ENCODE measurements at regions not wholly inside any gene's neighbourhood (a gene's known extent, or its start where the extent isn't known, plus 50 kb on each side); places are given as distances from the start of the nearest gene placed in this dataset.

DNA sequence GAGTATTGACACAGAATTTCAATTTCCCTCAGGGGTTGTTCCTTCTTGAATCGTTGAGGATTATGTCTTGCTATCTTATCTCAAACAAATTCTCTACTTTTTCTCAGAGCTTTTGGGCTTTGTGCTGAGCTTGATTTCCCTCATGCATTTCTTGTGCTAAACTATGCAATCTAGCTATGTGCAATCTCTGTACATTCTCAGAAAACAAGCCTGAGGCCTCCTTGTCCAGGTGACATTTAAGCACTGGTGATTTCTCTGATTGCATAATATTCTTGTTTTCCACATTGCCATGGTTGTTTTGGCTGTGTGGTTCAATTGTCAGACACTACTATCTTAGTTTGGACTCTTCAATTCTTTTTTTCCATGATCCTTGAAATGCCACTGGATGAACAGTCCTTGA lies 81.2 kb upstream of the MAN1A1 start:
- TF ChIP-seq, protein P1, sequence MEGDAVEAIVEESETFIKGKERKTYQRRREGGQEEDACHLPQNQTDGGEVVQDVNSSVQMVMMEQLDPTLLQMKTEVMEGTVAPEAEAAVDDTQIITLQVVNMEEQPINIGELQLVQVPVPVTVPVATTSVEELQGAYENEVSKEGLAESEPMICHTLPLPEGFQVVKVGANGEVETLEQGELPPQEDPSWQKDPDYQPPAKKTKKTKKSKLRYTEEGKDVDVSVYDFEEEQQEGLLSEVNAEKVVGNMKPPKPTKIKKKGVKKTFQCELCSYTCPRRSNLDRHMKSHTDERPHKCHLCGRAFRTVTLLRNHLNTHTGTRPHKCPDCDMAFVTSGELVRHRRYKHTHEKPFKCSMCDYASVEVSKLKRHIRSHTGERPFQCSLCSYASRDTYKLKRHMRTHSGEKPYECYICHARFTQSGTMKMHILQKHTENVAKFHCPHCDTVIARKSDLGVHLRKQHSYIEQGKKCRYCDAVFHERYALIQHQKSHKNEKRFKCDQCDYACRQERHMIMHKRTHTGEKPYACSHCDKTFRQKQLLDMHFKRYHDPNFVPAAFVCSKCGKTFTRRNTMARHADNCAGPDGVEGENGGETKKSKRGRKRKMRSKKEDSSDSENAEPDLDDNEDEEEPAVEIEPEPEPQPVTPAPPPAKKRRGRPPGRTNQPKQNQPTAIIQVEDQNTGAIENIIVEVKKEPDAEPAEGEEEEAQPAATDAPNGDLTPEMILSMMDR (IDR thresholded peaks at IDR 0.05 in 8 of 11, conservative IDR thresholded peaks at IDR 0.05 in 3 of 11): no peak
- no peak for TF ChIP-seq POLR2AphosphoS5 (IDR thresholded peaks at IDR 0.05)

Measured in spleen (tissue), 7 donors.